Breast epithelium (tissue), 3 donors: ENCODE measurements at regions not wholly inside any gene's neighbourhood (a gene's known extent, or its start where the extent isn't known, plus 50 kb on each side); places are given as distances from the start of the nearest gene placed in this dataset.

Source experiments
- POLR2A ChIP-seq: fragments of 450-650 bp; IDR thresholded peaks from one replicate; pipeline ENCODE4 v1.6.1; 2016; ENCODE audit warnings: antibody characterized with exemption, mild to moderate bottlenecking, moderate library complexity
- POLR2AphosphoS5 ChIP-seq, 3 donors: sonication (generic); formaldehyde crosslinking; IDR thresholded peaks; one replicate each; pipeline ENCODE4 v1.6.1; 2017; ENCODE audit warnings: antibody characterized with exemption in 3 of 3
- TF ChIP-seq, protein P1 (sequence below), 3 donors: fragments of 450-650 bp; IDR thresholded peaks; one replicate each; pipeline ENCODE4 v1.5.1; 2016 to 2017; ENCODE audit warnings: antibody characterized with exemption in 3 of 3, mild to moderate bottlenecking in 3 of 3, moderate library complexity in 3 of 3

GRCh38 chr3:59440285-59441028, 390.6 kb upstream of the CFAP20DC start:
- TF ChIP-seq, protein P1, sequence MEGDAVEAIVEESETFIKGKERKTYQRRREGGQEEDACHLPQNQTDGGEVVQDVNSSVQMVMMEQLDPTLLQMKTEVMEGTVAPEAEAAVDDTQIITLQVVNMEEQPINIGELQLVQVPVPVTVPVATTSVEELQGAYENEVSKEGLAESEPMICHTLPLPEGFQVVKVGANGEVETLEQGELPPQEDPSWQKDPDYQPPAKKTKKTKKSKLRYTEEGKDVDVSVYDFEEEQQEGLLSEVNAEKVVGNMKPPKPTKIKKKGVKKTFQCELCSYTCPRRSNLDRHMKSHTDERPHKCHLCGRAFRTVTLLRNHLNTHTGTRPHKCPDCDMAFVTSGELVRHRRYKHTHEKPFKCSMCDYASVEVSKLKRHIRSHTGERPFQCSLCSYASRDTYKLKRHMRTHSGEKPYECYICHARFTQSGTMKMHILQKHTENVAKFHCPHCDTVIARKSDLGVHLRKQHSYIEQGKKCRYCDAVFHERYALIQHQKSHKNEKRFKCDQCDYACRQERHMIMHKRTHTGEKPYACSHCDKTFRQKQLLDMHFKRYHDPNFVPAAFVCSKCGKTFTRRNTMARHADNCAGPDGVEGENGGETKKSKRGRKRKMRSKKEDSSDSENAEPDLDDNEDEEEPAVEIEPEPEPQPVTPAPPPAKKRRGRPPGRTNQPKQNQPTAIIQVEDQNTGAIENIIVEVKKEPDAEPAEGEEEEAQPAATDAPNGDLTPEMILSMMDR (IDR thresholded peaks at IDR 0.05): no peak
- TF ChIP-seq POLR2AphosphoS5 (IDR thresholded peaks at IDR 0.05) (no peak), POLR2A (no peak)
